CD8-positive, alpha-beta memory T cell (primary cell): ENCODE measurements at regions not wholly inside any gene's neighbourhood (a gene's known extent, or its start where the extent isn't known, plus 50 kb on each side); places are given as distances from the start of the nearest gene placed in this dataset.

Source experiments
- CTCF ChIA-PET: fragments of 350-600 bp; sonication (Branson Sonifier 250); formaldehyde crosslinking; loops from one replicate; lab custom pipeline; 2021; ENCODE audit warnings: antibody characterized with exemption; lab: Charles Lee
- POLR2A ChIA-PET: fragments of 350-600 bp; sonication (Branson Sonifier 250); formaldehyde crosslinking; loops from one replicate; lab custom pipeline; 2021; ENCODE audit warnings: antibody characterized with exemption; lab: Charles Lee
- DNase-seq, 5 donors: peaks; one replicate each; pipeline versions ENCODE4 v3.0.0 to v3.0.0-alpha.2; 2020 to 2022; ENCODE audit warnings: mixed read lengths in 1 of 5
- H3K27ac ChIP-seq: one replicate; pipeline ENCODE4 v1.7.0; 2013; ENCODE audit warnings: low read depth, mild to moderate bottlenecking, low read length, moderate library complexity
- H3K27me3 ChIP-seq: 2 replicates; pipeline ENCODE4 v1.7.0; 2013; ENCODE audit warnings: low read length, mild to moderate bottlenecking; ENCODE audit not compliant: insufficient read depth, poor library complexity, severe bottlenecking
- H3K36me3 ChIP-seq: 2 replicates; pipeline ENCODE4 v1.7.0; 2013; ENCODE audit warnings: mild to moderate bottlenecking, low read length, moderate library complexity; ENCODE audit not compliant: insufficient read depth
- H3K4me1 ChIP-seq: 2 replicates; pipeline ENCODE4 v1.7.0; 2013; ENCODE audit warnings: mild to moderate bottlenecking, low read length, moderate library complexity; ENCODE audit not compliant: insufficient read depth
- H3K4me3 ChIP-seq: 2 replicates; pipeline ENCODE4 v1.7.0; 2013; ENCODE audit warnings: mild to moderate bottlenecking, low read length
- H3K9me3 ChIP-seq: 2 replicates; pipeline ENCODE4 v1.7.0; 2013; ENCODE audit warnings: mild to moderate bottlenecking, low read length
- H3K27ac Mint-ChIP-seq, 8 donors: one replicate each; pipeline ENCODE4 v1.8.0; 2020 to 2021; ENCODE audit warnings: mixed read lengths in 8 of 8, mild to moderate bottlenecking in 6 of 8, inconsistent platforms in 3 of 8, moderate library complexity in 3 of 8
- H3K27me3 Mint-ChIP-seq, 2 donors: one replicate each; pipeline ENCODE4 v1.8.0; 2020 to 2021; ENCODE audit warnings: mixed read lengths in 2 of 2, mild to moderate bottlenecking in 1 of 2, moderate library complexity in 1 of 2
- H3K36me3 Mint-ChIP-seq, 3 donors: one replicate each; pipeline ENCODE4 v1.8.0; 2020 to 2021; ENCODE audit warnings: mixed read lengths in 3 of 3, inconsistent platforms in 1 of 3, mild to moderate bottlenecking in 1 of 3
- H3K4me1 Mint-ChIP-seq, 3 donors: one replicate each; pipeline ENCODE4 v1.8.0; 2020 to 2021; ENCODE audit warnings: mixed read lengths in 3 of 3, inconsistent platforms in 1 of 3, mild to moderate bottlenecking in 1 of 3
- H3K4me3 Mint-ChIP-seq, 7 donors: one replicate each; pipeline ENCODE4 v1.8.0; 2020 to 2021; ENCODE audit warnings: mixed read lengths in 7 of 7, mild to moderate bottlenecking in 6 of 7, moderate library complexity in 4 of 7, inconsistent platforms in 2 of 7
- H3K9me3 Mint-ChIP-seq, 5 donors: one replicate each; pipeline ENCODE4 v1.8.0; 2020 to 2022; ENCODE audit warnings: mixed read lengths in 5 of 5, mild to moderate bottlenecking in 3 of 5, moderate library complexity in 2 of 5, inconsistent platforms in 1 of 5

DNA sequence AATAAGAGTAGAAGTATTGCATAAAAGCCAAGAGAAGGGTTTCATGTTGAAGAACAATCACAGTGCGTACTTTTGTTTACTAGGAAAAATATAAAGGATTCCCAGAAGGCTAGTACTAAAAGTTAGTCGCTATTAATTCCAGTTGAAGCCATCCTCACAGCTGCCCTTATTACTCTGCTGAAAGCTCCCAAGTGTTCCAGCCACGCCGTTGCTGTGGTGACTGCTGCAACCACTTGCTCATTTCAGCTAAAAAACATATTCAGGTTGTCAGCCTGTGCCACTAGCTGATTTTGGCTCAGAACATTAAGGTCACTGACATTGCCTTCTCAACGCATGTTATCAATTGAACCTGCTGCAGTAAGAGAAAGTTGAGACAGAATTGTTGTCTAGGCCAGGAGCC, 87.1 kb upstream of the FNDC3A start:
- H3K9me3 Mint-ChIP-seq = no peaks in the 10 kb centered on the region
- no peak for DNase-seq
- H3K27ac Mint-ChIP-seq = no peak overlapping the region
- POLR2A ChIA-PET = no interaction called here
- CTCF ChIA-PET = no interaction called here
- H3K27me3 Mint-ChIP-seq = no peaks in the 10 kb centered on the region
- no peak overlapping the region for H3K4me3 ChIP-seq
- no peak overlapping the region for H3K27ac ChIP-seq
- H3K4me1 ChIP-seq = no peaks in the 10 kb centered on the region
- H3K9me3 ChIP-seq = no peaks in the 10 kb centered on the region
- H3K4me1 Mint-ChIP-seq = peaks cover 0 to 6% (median 4%) of the 10 kb centered on the region in 3 donors
- H3K27me3 ChIP-seq = no peaks in the 10 kb centered on the region
- H3K36me3 ChIP-seq = no peaks in the 10 kb centered on the region
- H3K36me3 Mint-ChIP-seq = no peaks in the 10 kb centered on the region
- no peak overlapping the region for H3K4me3 Mint-ChIP-seq

DNA sequence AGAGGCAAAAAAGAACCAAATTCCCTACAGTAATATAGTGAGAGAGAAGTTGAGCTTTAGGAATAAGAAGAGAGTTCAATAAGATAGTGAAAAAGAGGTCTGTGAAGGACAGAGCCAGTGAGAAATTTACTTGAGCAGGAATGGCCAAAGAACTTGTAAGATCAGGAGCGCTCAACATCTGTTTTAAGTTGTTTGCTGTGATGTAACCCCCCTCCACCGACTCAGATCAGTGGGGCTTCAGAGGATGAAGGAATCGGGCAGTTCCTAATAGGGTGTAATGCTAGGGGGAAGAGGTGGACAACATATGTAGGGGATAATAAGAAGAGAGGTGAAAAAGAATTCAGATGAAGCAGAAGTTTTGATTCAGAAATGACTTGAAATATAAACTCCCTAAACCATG, 85.3 kb upstream of the FNDC3A start:
- Histone ChIP-seq H3K4me3 (no peak overlapping the region), H3K27ac (no peak overlapping the region), H3K36me3 (no peaks in the 10 kb centered on the region), H3K4me1 (no peaks in the 10 kb centered on the region), H3K27me3 (no peaks in the 10 kb centered on the region), H3K9me3 (no peaks in the 10 kb centered on the region)
- no peak for DNase-seq
- no peak overlapping the region for H3K27ac Mint-ChIP-seq
- H3K36me3 Mint-ChIP-seq = no peaks in the 10 kb centered on the region
- no peaks in the 10 kb centered on the region for H3K9me3 Mint-ChIP-seq
- ChIA-PET CTCF (no interaction called here), POLR2A (no interaction called here)
- no peaks in the 10 kb centered on the region for H3K4me1 Mint-ChIP-seq
- no peak overlapping the region for H3K4me3 Mint-ChIP-seq
- no peaks in the 10 kb centered on the region for H3K27me3 Mint-ChIP-seq

DNA sequence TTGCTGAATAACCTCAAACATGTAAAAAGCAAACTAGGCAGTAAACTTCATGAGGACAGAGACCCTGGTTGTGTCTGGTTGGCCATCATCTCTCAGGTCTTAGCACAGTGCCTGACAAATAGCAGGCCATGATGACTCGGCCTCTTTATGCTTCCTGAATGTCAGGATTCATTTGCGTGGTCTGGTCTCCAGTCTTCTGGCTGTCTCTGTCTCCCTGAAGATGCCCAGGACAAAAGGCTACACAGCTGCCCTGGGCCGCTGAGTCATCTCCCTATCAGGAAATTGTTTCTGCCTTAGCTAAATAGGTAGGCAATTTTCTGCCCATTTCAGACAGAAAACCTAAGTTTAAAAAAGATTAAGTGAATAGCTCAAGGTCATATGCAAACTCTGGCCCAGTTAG, 84.1 kb upstream of the FNDC3A start:
- no peak for DNase-seq
- Histone ChIP-seq H3K27ac (no peak overlapping the region), H3K9me3 (no peaks in the 10 kb centered on the region), H3K4me1 (no peaks in the 10 kb centered on the region), H3K27me3 (no peaks in the 10 kb centered on the region), H3K36me3 (no peaks in the 10 kb centered on the region), H3K4me3 (no peak overlapping the region)
- Mint-ChIP-seq H3K4me3 (no peak overlapping the region), H3K4me1 (no peaks in the 10 kb centered on the region), H3K36me3 (no peaks in the 10 kb centered on the region), H3K9me3 (no peaks in the 10 kb centered on the region), H3K27ac (peak overlapping the region in 1 of 8 donors; percentile 28), H3K27me3 (no peaks in the 10 kb centered on the region)
- ChIA-PET POLR2A (no interaction called here), CTCF (no interaction called here)

DNA sequence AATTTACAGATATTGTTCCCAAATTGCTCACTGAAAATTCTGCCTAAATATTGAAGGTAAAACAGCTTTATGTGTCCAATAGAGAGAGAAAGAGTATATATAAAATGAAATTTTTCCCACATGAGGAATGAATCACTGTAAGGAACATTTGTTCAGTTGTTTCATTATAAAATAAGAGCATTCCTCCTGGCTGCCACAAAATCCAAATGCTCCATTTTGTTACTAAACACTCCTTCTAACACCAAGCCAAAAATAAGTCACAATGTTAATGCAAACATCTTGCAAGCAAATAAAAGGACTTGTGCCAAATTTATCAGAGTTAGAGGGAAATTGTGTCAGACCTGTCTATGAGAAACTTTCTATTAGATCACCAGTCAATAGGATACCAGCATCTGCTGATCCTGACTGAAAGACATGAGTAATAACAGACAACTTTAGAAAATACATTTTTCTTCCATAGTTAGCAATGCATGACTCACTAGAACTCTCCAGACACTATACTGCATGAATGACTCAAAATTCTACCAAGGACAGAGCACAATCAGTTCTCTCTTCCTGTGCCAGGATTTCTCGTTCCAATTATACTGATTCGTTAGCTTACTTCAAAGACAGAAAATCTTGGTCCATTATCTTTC, 83.5 kb upstream of the FNDC3A start:
- Histone ChIP-seq H3K9me3 (no peaks in the 10 kb centered on the region), H3K36me3 (no peaks in the 10 kb centered on the region), H3K27ac (no peak overlapping the region), H3K4me3 (no peak overlapping the region), H3K27me3 (no peaks in the 10 kb centered on the region), H3K4me1 (no peaks in the 10 kb centered on the region)
- DNase-seq = no peak
- H3K4me3 Mint-ChIP-seq = no peak overlapping the region
- H3K9me3 Mint-ChIP-seq = no peaks in the 10 kb centered on the region
- ChIA-PET POLR2A (no interaction called here), CTCF (no interaction called here)
- H3K27ac Mint-ChIP-seq = no peak overlapping the region
- no peaks in the 10 kb centered on the region for H3K4me1 Mint-ChIP-seq
- H3K36me3 Mint-ChIP-seq = no peaks in the 10 kb centered on the region
- no peaks in the 10 kb centered on the region for H3K27me3 Mint-ChIP-seq

DNA sequence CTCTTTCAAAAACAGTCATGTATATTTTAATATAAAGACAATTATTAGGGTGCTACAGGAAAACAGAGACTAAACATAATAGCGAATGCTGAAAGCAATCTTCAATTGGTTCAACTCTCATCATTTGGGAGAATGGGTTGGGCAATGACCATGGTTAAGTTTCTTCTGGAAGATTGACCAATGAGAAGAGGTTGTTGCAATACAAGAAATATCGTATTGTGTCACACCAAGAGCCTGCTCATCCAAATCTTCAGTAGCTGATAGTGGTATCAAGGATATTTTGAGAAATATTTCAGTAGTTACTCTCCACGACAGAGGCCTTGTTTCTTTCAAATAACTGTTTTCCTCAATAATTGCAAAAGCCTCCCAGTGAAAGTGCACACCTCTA, 83.0 kb upstream of the FNDC3A start:
- no peaks in the 10 kb centered on the region for H3K4me1 Mint-ChIP-seq
- no peaks in the 10 kb centered on the region for H3K9me3 ChIP-seq
- H3K27ac ChIP-seq = no peak overlapping the region
- no peak for DNase-seq
- no peak overlapping the region for H3K4me3 ChIP-seq
- peaks cover 0 to 1% of the 10 kb centered on the region in 2 donors for H3K27me3 Mint-ChIP-seq
- H3K9me3 Mint-ChIP-seq = no peaks in the 10 kb centered on the region
- H3K27me3 ChIP-seq = no peaks in the 10 kb centered on the region
- H3K36me3 Mint-ChIP-seq = no peaks in the 10 kb centered on the region
- no peak overlapping the region for H3K4me3 Mint-ChIP-seq
- ChIA-PET CTCF (no interaction called here), POLR2A (no interaction called here)
- no peaks in the 10 kb centered on the region for H3K36me3 ChIP-seq
- no peaks in the 10 kb centered on the region for H3K4me1 ChIP-seq
- no peak overlapping the region for H3K27ac Mint-ChIP-seq

DNA sequence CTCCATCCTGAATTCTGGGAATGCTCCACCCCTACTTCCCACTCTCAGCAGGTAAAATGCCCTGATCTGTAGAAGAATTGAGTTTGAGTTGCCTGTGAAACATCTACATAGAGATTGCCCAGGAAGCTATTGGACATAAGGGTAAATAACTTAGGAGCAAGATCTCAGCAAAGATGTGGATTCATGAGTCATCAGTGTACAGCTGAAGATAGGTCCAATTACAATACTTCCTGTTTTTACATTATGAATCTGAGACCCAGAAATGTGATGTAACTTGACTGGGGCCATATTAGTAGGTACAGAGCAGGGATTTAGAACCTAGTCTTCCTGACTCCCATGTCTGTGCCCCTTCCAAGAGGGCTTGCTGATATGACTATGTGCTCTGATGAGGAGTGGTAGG, 79.4 kb upstream of the FNDC3A start:
- Mint-ChIP-seq H3K9me3 (no peaks in the 10 kb centered on the region), H3K27me3 (peaks cover 10 to 31% of the 10 kb centered on the region in 2 donors), H3K27ac (no peak overlapping the region), H3K36me3 (no peaks in the 10 kb centered on the region), H3K4me1 (no peaks in the 10 kb centered on the region), H3K4me3 (no peak overlapping the region)
- POLR2A ChIA-PET = no interaction called here
- H3K36me3 ChIP-seq = no peaks in the 10 kb centered on the region
- H3K27ac ChIP-seq = no peak overlapping the region
- no peaks in the 10 kb centered on the region for H3K4me1 ChIP-seq
- H3K9me3 ChIP-seq = no peaks in the 10 kb centered on the region
- DNase-seq = no peak
- H3K4me3 ChIP-seq = no peak overlapping the region
- CTCF ChIA-PET = no interaction called here
- H3K27me3 ChIP-seq = no peaks in the 10 kb centered on the region

DNA sequence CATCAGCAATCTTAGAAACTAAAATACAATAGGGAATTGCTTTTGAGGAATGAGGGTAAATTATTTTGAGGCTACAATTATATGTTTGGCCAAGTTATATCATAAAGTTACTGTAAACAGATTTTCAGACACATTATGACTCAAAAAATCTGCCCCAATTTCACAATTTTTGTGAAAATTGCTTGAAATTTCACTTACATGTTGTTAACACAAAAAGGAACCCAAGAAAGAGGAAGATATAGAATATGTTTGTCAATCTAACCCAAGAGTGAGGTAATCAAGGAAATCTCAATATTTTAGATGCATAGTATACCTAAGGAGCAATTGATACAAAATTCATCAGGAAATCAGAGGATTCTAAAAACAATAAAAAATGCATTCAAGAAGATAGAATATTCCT, 73.9 kb upstream of the FNDC3A start:
- H3K4me3 ChIP-seq = no peak overlapping the region
- Mint-ChIP-seq H3K9me3 (no peaks in the 10 kb centered on the region), H3K27me3 (peaks cover 11 to 36% of the 10 kb centered on the region in 2 donors), H3K4me3 (no peak overlapping the region), H3K4me1 (no peaks in the 10 kb centered on the region), H3K36me3 (no peaks in the 10 kb centered on the region), H3K27ac (no peak overlapping the region)
- no peaks in the 10 kb centered on the region for H3K27me3 ChIP-seq
- POLR2A ChIA-PET = no interaction called here
- no peaks in the 10 kb centered on the region for H3K36me3 ChIP-seq
- H3K27ac ChIP-seq = no peak overlapping the region
- CTCF ChIA-PET = no interaction called here
- no peaks in the 10 kb centered on the region for H3K4me1 ChIP-seq
- no peak for DNase-seq
- no peaks in the 10 kb centered on the region for H3K9me3 ChIP-seq

DNA sequence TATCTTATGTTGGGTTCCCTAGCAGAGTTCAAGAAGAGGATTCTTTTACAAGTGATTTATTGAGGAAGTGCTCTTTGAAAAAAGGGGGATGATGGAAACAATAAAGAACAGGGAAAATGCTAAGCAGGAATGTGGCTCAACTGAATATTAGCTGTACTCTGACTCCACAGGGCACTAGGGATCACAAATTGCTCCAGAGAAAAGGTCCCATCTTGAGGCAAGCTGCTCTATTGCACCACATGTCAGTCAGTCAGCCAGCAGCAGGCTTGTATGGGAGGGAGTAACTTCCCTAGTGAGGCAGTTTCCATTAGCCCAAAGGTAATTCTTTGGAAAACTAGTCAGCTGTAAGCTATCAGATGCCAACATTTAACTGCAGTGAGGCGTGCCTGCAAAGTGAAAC, 73.3 kb upstream of the FNDC3A start:
- POLR2A ChIA-PET = no interaction called here

More for the DNA sequence above, 73.3 kb upstream of the FNDC3A start:
- H3K4me3 ChIP-seq = no peak overlapping the region
- no peaks in the 10 kb centered on the region for H3K4me1 ChIP-seq
- Mint-ChIP-seq H3K27ac (no peak overlapping the region), H3K4me1 (no peaks in the 10 kb centered on the region), H3K36me3 (no peaks in the 10 kb centered on the region), H3K9me3 (no peaks in the 10 kb centered on the region), H3K27me3 (peaks cover 11 to 40% of the 10 kb centered on the region in 2 donors), H3K4me3 (no peak overlapping the region)
- DNase-seq = no peak
- no peaks in the 10 kb centered on the region for H3K9me3 ChIP-seq
- CTCF ChIA-PET = no interaction called here
- H3K27me3 ChIP-seq = no peaks in the 10 kb centered on the region
- no peaks in the 10 kb centered on the region for H3K36me3 ChIP-seq
- no peak overlapping the region for H3K27ac ChIP-seq
